HG03175 (cell line): ENCODE measurements at regions not wholly inside any gene's neighbourhood (a gene's known extent, or its start where the extent isn't known, plus 50 kb on each side); places are given as distances from the start of the nearest gene placed in this dataset.

Experiments used
- ATAC-seq: cut with Tn5 transposase; IDR thresholded peaks from one replicate; pipeline ENCODE4 v1.9.1; 2021; ENCODE audit warnings: mild to moderate bottlenecking, moderate library complexity; ENCODE audit not compliant: unreplicated experiment

DNA sequence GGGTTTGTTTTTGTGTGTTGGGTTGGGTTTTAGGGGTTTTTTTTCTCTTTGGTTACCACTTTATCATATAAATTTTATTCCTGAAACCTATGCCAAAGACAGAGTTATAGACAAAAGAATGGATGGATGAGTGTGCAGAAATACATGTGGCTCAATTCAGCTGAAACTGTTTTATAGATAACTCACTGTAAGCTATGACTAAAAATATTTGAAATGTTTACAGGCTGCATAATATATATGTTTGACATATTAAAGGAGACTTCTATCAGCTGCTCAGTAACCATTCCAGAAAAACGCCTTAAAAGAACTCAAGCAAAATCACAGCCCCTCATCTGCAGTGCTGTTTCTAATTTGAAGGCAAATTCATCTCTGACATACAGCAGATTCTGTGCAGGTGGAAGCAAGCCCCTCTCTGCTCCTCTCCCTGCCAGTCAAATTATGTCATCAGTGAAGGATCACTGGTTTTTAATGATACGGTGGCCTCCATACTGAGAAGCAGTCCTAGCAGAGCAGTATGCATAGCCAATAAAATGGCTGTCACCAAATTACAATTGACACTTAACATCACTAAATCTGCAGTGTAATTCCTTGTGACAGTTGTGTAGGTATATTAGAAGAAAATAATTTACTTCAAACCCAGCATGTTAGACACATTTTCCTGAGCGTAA lies 301.6 kb downstream of the NR2F1-AS1 start:
- ATAC-seq: no peak

DNA sequence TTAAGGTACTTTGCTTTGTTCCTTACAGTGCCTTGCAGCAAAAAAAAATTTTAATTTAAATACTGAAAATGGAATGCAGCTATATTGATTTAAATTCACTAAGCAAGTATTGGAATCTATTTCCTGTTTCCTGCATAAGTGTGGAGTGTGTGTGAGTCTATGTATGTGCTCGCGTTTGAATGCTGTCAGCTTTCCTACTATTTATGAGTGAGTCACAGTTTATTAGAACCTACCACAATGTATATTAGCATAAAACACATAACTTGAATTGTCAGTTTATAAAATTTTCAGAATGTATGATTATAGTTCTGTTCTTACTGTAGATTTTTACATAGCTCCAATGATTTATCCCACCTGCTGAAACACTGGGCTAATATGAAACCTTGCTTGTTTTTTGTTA lies 302.1 kb downstream of the NR2F1-AS1 start:
- ATAC-seq: no peak

DNA sequence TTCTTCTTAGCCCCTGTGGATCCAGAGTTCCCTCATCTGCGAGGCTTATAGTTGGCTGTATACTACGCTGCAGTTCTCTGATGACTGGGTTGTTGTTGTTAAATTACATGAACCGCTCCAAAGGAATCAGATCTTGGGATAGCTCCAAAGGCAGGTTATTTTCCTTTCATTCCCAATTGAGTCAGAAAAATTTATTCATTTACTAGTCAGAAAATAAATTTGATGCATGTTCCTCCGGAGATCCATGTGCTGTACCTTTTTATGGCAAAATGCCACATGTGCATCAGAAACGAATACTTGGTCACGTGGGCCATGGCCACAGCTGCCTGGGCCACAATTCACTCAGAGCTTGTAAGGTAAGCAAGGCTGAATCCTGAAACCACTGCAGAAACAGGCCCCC lies 304.0 kb downstream of the NR2F1-AS1 start:
- no peak for ATAC-seq

DNA sequence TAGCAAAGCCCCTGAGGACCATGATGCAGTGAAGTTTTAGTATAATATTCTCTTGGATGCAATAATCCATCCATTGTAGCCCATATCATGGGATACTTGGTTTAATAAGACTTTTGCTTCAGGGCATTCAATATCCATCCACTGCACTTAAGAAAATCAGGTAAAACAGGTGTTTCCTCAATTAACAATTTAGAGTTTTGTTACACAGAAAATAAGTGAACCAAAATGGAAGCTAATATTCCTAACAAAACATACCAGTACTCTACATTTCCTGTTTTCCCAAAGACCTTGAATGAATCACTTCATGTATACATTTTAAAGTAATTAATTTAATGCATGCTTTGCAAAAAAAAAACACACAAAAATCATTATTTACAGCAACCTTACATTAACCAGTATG lies 305.6 kb downstream of the NR2F1-AS1 start:
- ATAC-seq: no peak

DNA sequence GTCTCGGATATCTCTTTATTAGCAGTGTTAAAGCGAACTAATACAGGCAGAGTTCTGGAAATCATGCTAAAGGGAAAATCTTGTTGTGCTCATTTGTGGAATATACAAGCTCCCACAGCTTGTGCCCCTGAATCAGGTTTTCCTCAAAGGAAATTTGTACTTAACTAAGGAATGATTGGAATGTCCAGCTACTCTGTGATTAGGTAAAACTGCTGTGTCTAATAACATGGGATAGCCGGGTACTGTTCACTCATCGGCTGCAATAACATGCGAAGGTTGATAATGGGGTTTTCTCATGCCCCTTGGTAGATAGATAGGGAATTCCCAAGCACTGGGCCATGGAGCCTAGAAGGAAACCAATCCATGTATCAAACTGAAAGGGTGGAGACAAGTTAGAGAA lies 306.7 kb downstream of the NR2F1-AS1 start:
- no peak for ATAC-seq

DNA sequence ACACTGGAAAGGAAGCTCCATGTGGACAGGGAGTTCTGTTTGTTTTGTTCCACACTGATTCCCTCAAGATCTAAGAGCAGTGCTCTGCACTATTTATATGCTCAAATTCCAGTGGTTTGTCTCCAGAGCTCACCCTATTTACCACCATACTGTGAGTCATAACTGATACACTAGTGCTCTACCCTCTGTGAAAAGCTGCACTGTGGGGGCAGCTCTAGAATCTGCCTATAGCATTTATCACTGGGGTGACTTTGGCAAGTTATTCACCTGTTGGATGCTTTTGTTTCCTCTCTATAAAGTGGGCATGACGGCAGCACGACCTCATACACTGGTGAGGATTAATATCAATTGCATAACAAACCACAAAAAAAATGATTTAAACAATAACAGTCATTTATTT lies 307.8 kb downstream of the NR2F1-AS1 start:
- no peak for ATAC-seq

DNA sequence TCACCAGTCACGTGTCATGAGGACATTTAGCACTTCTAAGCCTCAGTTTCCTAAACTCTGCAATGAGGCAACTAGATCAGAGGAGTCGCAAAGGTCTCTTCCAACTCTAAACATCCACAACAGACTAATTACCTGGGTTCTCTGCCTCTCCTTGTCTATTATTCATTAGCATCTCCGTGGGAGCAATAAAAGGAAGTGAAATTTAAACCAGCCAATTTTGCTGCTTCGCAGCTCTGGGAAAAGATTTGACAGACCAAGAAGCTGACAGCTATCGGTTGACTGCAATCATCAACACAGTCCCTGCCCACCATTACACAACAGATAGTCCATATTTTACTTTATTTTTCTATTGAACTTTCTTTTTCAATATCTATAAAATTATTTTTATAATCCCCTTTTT lies 308.9 kb downstream of the NR2F1-AS1 start:
- no peak for ATAC-seq

DNA sequence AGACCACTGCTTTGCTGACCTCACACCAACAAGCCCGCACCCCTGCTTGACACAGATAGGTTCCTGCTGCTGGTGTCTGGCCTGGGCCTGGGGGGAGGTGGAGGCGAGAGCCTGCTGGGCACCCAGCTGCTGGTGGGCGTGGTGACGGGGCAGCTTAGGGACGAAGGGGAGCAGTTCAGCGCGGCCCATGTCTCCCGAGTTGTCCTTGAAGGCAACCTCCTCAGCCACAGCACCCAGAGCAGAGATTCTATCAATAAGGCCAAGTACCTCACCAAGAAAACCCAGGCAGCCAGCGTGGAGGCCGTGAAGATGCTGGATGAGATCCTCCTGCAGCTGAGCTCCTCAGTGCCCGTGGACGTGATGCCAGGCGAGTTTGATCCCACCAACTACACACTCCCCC lies 313.3 kb downstream of the NR2F1-AS1 start:
- no peak for ATAC-seq

DNA sequence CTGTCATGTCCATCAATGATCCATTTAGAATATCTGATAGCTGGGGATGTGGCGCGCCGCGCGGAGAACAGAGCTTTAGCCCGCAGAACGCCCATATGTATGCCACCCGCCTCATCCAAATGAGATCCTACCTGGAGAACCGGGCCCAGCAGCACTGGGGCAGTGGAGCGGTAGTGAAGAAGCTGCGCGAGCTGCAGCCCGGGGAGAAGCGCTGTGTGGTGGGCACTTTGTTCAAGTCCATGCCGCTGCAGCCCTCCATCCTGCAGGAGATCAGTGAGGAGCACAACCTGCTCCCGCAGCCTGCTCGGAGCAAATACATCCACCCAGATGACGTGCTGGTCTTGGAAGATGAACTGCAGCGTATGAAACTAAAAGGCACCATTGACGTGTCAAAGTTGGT lies 313.7 kb downstream of the NR2F1-AS1 start:
- no peak for ATAC-seq

DNA sequence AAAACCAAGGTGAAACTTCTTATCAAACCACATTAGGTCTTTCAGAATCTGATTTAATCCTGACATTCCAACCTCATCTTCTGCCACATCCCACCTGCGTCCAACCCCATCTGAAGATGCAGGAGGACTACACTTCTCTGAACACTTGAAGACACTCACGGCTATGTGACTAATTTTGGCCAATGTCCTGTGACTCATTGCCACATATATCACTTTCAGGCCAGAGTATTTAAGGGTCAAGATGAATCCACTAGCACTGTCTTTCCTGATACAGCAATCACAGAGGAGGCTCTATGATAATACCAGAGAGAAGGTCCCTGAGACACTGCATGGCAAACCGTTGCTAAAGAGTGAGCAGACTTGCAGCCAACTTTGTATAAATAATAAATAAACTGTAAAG lies 323.4 kb downstream of the NR2F1-AS1 start:
- ATAC-seq: no peak

DNA sequence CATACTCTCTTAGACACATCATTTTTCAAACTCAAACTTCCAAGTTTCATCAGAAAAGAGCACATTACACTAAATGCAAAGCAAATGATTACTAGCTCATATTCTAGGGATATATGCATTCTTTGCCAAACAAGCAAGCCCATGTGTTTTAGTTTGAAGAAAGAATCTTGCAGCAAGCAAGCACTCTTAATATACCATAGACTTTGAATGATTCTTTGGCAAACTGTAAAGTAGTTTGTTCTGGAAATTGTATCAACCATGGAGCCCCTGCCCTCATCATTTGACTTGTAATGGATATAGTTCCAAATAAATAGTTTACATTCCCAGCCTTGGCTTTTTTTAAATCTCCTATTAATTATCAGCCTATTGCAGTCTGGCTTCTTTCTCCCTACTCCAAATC lies 325.2 kb downstream of the NR2F1-AS1 start:
- no peak for ATAC-seq

DNA sequence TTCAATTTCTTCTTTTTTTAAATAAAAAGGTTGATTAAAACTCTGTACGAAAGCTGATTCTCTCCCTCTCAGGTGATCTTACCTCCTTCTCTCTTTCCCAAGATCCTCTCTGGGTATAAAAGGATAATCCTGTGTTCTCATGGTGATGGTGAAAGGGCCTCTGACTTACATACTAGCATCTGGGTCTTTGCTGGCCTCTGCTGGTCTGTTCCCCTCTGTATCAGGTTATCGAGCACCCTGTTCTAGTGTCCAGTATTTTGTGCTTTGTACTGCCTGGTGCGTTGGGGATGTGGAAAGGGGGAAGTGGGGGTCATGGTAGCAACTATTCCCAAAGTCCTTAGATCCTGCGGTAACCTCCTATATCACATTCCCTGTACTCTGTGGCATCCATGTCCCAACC lies 328.9 kb downstream of the NR2F1-AS1 start:
- ATAC-seq: no peak

DNA sequence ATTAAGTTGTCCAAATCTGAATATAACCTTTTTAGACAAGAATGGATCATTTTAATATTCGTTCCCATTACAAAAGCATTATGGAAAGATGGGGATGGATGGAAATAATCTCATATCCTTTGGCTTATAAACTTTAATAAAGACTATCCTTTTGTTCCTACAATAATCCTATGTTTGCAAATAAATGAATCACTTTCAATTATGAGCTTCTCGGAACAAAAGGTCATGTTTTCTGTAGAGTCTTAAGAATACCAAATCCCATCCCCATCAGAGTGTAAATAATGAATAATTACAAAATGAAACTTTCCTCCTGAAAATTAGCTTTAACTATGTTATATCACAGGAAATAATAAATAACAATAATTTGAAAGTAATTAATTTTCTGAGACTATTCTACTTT lies 329.7 kb downstream of the NR2F1-AS1 start:
- ATAC-seq: no peak

DNA sequence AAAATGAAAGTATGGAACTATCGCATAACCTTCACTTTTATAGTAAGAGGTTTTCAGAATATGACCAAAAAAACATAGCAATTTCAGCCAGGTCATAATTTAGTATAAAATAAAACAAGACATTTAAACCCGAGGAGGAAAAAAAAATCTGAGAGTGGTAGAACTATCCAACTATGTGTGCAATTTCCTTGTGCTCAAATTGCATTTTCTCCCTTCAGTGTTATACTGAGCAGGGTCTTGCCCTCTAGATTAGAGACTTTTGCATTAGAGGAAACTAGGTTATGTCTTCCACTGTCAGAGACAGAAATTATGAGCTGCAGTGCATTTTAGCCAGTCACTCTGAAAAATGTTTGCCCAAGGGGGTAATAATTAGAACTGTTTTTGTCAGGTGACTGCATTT lies 330.6 kb downstream of the NR2F1-AS1 start:
- no peak for ATAC-seq

DNA sequence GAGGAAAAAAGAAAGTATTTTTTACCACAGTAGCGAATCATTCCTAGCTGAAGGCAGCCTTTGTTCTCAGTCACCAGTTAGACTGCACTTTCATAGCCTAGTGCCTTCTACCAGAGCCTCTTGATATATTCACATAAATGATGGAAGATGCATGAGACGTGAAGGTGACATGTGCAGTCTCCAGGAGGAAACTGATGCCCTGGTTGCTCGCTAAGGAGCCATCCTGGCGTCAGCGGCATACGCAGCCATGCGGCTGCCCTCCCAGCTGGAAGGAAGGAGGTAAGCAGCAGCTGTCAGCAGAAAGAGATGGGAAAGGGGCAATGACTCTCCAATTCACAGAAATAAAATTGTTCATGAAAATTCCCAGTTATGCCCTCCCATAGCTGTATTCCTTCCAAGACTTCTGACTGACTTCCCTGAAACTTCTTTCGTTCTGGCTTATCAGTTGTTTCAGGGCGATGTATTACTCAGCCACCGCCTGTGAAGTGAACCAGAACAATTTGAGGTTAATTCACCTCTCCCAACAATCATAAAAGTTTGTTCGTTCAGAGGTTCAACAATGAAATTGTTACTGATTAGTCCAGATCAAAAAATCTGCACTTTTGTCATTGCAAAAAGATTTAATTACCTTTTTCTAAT lies 331.2 kb downstream of the NR2F1-AS1 start:
- ATAC-seq: no peak

DNA sequence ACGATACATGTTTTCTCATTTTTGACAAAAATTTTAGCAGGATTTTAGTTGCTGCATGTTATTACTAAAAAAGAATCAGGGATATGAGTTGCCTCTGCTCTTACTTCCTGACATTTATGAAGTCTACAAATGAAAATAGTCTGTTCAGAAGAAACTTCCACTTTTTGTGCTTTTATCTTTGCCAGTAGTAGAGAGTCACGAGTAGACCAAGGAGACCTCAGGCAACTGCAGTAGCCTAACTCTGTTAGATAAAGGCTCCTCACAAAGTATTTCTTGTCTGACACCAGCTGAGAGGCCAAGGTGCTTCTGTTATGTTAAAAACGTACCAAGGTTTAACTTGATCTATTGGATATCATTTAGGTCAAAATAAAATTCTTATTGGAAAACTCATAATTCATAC lies 333.9 kb downstream of the NR2F1-AS1 start:
- no peak for ATAC-seq

DNA sequence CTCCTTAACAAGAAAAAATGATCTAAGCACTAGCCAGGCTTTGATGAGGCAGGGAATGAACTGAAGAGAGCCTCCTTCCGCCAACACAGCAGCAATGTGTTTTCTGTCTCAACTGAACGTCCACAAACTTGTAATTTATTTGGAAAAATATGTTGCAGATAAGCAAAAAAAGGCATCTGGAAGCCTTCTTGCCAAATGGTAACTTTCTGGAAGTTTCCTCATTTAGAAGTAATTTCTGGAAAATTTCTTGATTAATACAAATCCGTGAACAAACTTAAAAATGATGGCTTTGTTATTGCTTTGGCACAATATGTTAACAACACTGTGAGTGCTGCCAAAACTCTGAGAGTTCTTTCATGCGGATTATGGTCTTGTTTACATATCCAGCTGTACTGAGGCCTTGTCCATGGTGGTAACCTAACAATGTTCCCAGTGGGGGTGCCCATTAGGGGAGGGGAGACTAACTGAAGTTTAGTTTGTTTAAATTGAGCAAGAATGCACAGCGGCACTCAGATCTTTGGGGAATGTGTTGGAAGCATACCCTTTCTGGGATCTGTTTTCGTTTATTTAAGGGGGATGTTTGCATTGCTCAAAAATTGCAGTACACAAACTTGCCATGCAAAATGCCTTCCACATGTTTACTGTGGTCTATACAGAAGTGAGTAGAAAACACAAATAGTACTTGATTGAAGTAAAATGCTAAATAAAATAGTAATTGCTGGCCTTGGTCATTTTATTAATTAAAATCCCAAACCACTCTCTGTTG lies 334.7 kb downstream of the NR2F1-AS1 start:
- ATAC-seq: no peak

DNA sequence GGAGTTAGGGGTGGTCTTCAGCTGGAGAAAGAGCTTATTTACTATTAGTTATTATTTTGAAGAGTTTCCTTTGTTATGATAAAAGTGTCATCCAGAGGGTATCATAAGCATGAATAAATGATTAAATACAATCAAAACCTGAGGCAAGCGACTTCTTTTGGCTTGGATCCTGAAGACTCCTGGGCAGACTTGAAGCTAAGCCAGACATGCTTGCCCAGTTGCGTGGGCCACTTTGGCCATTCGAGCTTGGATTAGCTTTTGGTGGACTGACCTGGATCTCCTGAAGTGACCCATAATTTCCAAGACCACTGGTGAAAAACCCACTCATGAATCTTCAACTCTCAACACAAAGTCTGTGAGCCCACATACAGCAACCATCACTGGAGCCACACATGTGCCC lies 335.8 kb downstream of the NR2F1-AS1 start:
- no peak for ATAC-seq

DNA sequence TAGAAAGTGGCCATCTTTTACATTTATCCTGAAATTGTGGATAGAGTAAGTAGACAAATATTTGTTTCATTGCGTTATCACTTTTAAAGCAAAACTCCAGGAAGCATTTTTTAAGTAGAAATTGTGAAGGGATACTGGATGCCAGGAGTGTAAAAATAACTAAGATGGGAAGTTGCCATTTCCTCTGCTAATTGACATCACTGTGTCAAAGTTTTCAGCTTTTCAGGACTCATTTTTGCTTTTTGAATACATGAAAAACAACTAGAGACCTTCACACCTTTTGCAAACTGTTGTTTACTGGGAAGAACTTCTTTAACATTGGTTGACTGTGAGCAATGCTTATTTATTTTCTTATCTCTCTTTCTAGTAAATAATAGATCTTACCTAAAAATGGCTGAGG lies 337.5 kb downstream of the NR2F1-AS1 start:
- no peak for ATAC-seq

DNA sequence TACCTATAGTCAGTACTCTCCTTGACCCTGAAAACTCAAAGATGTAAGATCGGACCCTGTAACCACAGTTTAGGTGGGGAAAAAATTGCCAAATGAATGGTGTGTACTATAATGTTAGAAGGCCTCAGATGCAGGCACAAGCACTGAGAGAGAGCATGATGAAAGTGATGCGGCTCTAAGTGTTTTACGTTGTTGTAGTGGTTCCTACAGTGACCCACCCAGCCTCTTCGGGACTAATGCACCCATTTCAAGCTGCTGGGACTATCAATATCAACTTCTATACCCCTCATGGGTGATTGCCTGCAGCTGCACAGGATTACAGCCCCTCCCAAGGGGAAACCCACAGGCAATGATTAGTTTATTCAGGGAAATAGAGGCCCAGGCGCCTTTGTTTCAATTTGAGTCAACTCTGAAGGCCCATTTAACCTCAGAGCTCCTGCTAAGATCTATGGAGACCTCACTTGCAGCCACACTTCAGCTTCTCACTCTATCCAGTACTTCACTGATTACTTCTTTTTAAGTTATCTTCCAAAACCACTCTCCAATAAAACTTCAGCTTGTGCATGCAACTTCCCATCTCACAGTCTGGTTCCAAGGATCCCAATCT lies 340.7 kb downstream of the NR2F1-AS1 start:
- peak; percentile 56 for ATAC-seq

DNA sequence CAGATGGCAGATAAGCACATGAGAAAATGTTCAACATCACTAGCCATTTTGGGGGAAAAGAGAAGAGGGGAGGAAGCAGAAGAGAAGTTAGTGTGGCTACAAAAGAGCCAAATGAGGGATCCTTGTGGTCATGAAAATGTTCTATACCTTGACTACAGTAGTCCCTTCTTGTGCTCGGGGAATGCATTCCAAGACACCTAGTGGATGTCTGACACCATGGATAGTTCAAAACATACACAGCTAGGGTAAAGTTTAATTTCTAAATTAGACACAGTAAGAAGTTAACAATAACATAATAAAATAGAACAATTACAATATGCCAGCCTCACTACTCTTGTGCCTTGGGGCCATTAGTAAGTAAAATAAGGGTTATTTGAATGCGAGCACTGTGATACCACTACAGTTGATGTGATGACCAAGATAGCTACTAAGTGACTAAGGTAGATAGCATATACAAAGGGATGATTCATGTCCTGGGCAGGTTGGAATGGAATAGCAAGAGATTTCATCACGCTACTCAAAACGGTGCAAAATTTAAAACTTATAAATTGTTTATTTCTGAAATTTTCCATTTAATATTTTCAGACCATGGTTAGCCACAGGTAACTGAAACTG lies 344.1 kb downstream of the NR2F1-AS1 start:
- no peak for ATAC-seq
